ENCODE measurements at regions not wholly inside any gene's neighbourhood (a gene's known extent, or its start where the extent isn't known, plus 50 kb on each side); places are given as distances from the start of the nearest gene placed in this dataset.
"Not testable (repeated sequence)": the region's sequence is repeated elsewhere in the genome, so short reads cannot be mapped to it uniquely, and the experiment has no call there.

- TF ChIP-seq CTCF (IDR thresholded peaks at IDR 0.05; ENCODE audit: insufficient read depth, low read depth, low read length); EZH2 (IDR thresholded peaks at IDR 0.05; ENCODE audit: insufficient read depth, low read length): not testable (repeated sequence)
Observed at GRCh38 chr14:105917136-105917932, 391.0 kb downstream of the TMEM121 start.
